ENCODE measurements at regions not wholly inside any gene's neighbourhood (a gene's known extent, or its start where the extent isn't known, plus 50 kb on each side); places are given as distances from the start of the nearest gene placed in this dataset.

- H4K8ac ChIP-seq (ENCODE audit: low read depth in 2 of 2, low read length in 2 of 2): peak overlapping the region; percentile 73 to 80
- H3K4me1 ChIP-seq (ENCODE audit: control insufficient read depth, insufficient read depth, low read length): peaks cover 19% of the 10 kb centered on the region
- peak overlapping the region; percentile 75 for H3K4me2 ChIP-seq (ENCODE audit: low read depth, low read length)
- ATAC-seq (ENCODE audit: low read depth): peak; percentile 77
- peak overlapping the region; percentile 64 for H3K23ac ChIP-seq (ENCODE audit: low read depth, low read length)
- H2AK5ac ChIP-seq (ENCODE audit: low read depth, low read length): peak overlapping the region; percentile 88
- peak overlapping the region; percentile 88 for H3K14ac ChIP-seq (replicated peaks; ENCODE audit: low read depth, low read length)
- intact Hi-C loops (cut with micrococcal nuclease) (loop anchor here (1.0 kb wide), 1 partner anchor 8 kb away; no protein-coding TSS in a partner anchor), in situ Hi-C loops (cut with MboI; ENCODE audit: low sequenced_read_pairs) (no loop called here), dilution Hi-C loops (cut with HindIII; ENCODE audit: low sequenced_read_pairs, unreplicated experiment) (no loop called here)
- no peak overlapping the region for H3K4me3 ChIP-seq (ENCODE audit: insufficient read depth, low read depth, low read length)
- peak overlapping the region; percentile 78 for H2AFZ ChIP-seq (replicated peaks; ENCODE audit: low read length, poor library complexity)
- DNase-seq: peak; percentile 65
- no peaks in the 10 kb centered on the region for H3K79me1 ChIP-seq (ENCODE audit: low read depth in 1 of 2, low read length in 2 of 2)
- H4K91ac ChIP-seq (ENCODE audit: insufficient read depth, low read depth, low read length): peak overlapping the region; percentile 64
- BruUV-seq (replicated peaks): no TSS peak
- H3K18ac ChIP-seq (ENCODE audit: low read depth, low read length): peak overlapping the region; percentile 90
- POLR2A ChIA-PET (ENCODE audit: unreplicated experiment): interaction anchor here (0.7 kb wide), 1 partner anchor 70 kb away, joined by 3 read pairs; no protein-coding TSS in a partner anchor
- peak overlapping the region; percentile 59 for H2BK5ac ChIP-seq (ENCODE audit: low read depth, low read length, poor library complexity, severe bottlenecking)
- peak overlapping the region; percentile 85 for H4K5ac ChIP-seq (ENCODE audit: low read depth, low read length)
- H3K4ac ChIP-seq (ENCODE audit: low read depth, low read length): peak overlapping the region; percentile 90
- no peaks in the 10 kb centered on the region for H3K27me3 ChIP-seq (ENCODE audit: control insufficient read depth, insufficient read depth, low read length)
- H3K9me3 ChIP-seq (ENCODE audit: control insufficient read depth, insufficient read depth, low read length): no peaks in the 10 kb centered on the region
- peak overlapping the region; percentile 84 for H2BK20ac ChIP-seq (ENCODE audit: low read depth, low read length)
- H3K36me3 ChIP-seq (ENCODE audit: control insufficient read depth, insufficient read depth, low read length): no peaks in the 10 kb centered on the region
- peak overlapping the region; percentile 92 for H2BK120ac ChIP-seq (ENCODE audit: low read depth, low read length)
- no peak overlapping the region for H3K9ac ChIP-seq (ENCODE audit: low read depth, low read length)
- peak overlapping the region; percentile 39 for H3K56ac ChIP-seq (ENCODE audit: extremely low read depth, insufficient read depth, low read length)
- CTCF ChIA-PET: interaction anchor here (0.5 to 1.9 kb wide), 5 partner anchors 8 to 101 kb away, joined by 3 to 7 read pairs (median 4); no protein-coding TSS in a partner anchor
- peak overlapping the region; percentile 8 for H2AK9ac ChIP-seq (replicated peaks; ENCODE audit: low read depth, low read length, poor library complexity)
- H3K9me1 ChIP-seq (ENCODE audit: insufficient read depth, low read length): peaks cover 8% of the 10 kb centered on the region
- no peaks in the 10 kb centered on the region for H4K20me1 ChIP-seq (ENCODE audit: insufficient read depth, low read length)
- WGBS, 2 experiments (ENCODE audit: extremely low coverage in 2 of 2, insufficient read length in 1 of 2): 22% methylated on average over 5 of the region's 19 CpGs; no CpG with 5 or more reads in 1 of the 2 experiments
- H3K27ac ChIP-seq (ENCODE audit: insufficient read depth, low read length): peak overlapping the region; percentile 77
- H2BK15ac ChIP-seq (ENCODE audit: low read depth, low read length): peak overlapping the region; percentile 93
- TF ChIP-seq MAFK (IDR thresholded peaks at IDR 0.05; ENCODE audit: low read depth, low read length) (no peak), RFX5 (IDR thresholded peaks at IDR 0.05; ENCODE audit: low read depth, low read length) (no peak), RAD21 (IDR thresholded peaks at IDR 0.05; ENCODE audit: low read length) (no peak), ELK1 (IDR thresholded peaks at IDR 0.05; ENCODE audit: borderline replicate concordance, low read depth, low read length) (no peak), FOS (IDR thresholded peaks at IDR 0.05; ENCODE audit: low read depth, low read length) (no peak), MXI1 (IDR thresholded peaks at IDR 0.05; ENCODE audit: borderline replicate concordance, low read depth, low read length) (no peak), CEBPB (IDR thresholded peaks at IDR 0.05; ENCODE audit: low read depth, low read length) (no peak), MAZ (IDR thresholded peaks at IDR 0.05; ENCODE audit: borderline replicate concordance, low read depth, low read length) (no peak), USF2 (IDR thresholded peaks at IDR 0.05; ENCODE audit: low read depth, low read length) (no peak), CHD1 (IDR thresholded peaks at IDR 0.05; ENCODE audit: low read depth, low read length) (no peak), POLR2A (IDR thresholded peaks at IDR 0.05; ENCODE audit: low read depth, low read length) (no peak), BHLHE40 (IDR thresholded peaks at IDR 0.05; ENCODE audit: low read depth, low read length) (no peak), NFE2L2 (IDR thresholded peaks at IDR 0.05; ENCODE audit: low read depth, low read length) (no peak), CTCF (conservative IDR thresholded peaks at IDR 0.05; ENCODE audit: low read depth, low read length) (no peak)
These were observed 114.1 kb downstream of the NOG start for GRCh38 chr17:56707312-56708219.

All from IMR-90 (cell line).